Prostate gland (tissue), 2 donors: ENCODE measurements at regions not wholly inside any gene's neighbourhood (a gene's known extent, or its start where the extent isn't known, plus 50 kb on each side); places are given as distances from the start of the nearest gene placed in this dataset.

Experiments used
- POLR2A ChIP-seq: fragments of 450-650 bp; IDR thresholded peaks from one replicate; pipeline ENCODE4 v1.6.1; 2016; ENCODE audit warnings: antibody characterized with exemption, mild to moderate bottlenecking
- POLR2AphosphoS5 ChIP-seq: sonication (generic); formaldehyde crosslinking; IDR thresholded peaks from one replicate; pipeline ENCODE4 v1.6.1; 2017; ENCODE audit warnings: antibody characterized with exemption
- TF ChIP-seq, protein P1 (sequence below), 4 experiments: fragments of 200-600 bp in 2 of 4; fragments of 450-650 bp in 2 of 4; sonication (generic) in 2 of 4; IDR thresholded peaks; 1 replicate in 3 of 4; 2 replicates in 1 of 4; pipeline ENCODE4 v1.5.1; 2016 to 2019; ENCODE audit warnings: antibody characterized with exemption in 4 of 4, mild to moderate bottlenecking in 2 of 4, moderate library complexity in 2 of 4

- TF ChIP-seq, protein P1, sequence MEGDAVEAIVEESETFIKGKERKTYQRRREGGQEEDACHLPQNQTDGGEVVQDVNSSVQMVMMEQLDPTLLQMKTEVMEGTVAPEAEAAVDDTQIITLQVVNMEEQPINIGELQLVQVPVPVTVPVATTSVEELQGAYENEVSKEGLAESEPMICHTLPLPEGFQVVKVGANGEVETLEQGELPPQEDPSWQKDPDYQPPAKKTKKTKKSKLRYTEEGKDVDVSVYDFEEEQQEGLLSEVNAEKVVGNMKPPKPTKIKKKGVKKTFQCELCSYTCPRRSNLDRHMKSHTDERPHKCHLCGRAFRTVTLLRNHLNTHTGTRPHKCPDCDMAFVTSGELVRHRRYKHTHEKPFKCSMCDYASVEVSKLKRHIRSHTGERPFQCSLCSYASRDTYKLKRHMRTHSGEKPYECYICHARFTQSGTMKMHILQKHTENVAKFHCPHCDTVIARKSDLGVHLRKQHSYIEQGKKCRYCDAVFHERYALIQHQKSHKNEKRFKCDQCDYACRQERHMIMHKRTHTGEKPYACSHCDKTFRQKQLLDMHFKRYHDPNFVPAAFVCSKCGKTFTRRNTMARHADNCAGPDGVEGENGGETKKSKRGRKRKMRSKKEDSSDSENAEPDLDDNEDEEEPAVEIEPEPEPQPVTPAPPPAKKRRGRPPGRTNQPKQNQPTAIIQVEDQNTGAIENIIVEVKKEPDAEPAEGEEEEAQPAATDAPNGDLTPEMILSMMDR (IDR thresholded peaks at IDR 0.05), result no peak
- TF ChIP-seq POLR2A (no peak), POLR2AphosphoS5 (no peak)
Observed at GRCh38 chr5:99600952-99601351, 672.1 kb upstream of the CHD1 start.
